ENCODE measurements at regions not wholly inside any gene's neighbourhood (a gene's known extent, or its start where the extent isn't known, plus 50 kb on each side); places are given as distances from the start of the nearest gene placed in this dataset.
"Not testable (repeated sequence)": the region's sequence is repeated elsewhere in the genome, so short reads cannot be mapped to it uniquely, and the experiment has no call there.

- DNase-seq (ENCODE audit: low read depth, low spot score): no peak
- in situ Hi-C loops (cut with HindIII; ENCODE audit: low pct_unique_long_range_greater_than_20kb, low sequenced_read_pairs): no loop called here
Measured at GRCh38 chr15:66993874-66994696, 71.3 kb upstream of the SMAD3 start.

GRCh38 chr15:66994927-66995656 is 70.3 kb upstream of the SMAD3 start:
- in situ Hi-C loops (cut with HindIII; ENCODE audit: low pct_unique_long_range_greater_than_20kb, low sequenced_read_pairs): no loop called here
- no peak for DNase-seq (ENCODE audit: low read depth, low spot score)

GRCh38 chr15:66996094-66996493 is 69.3 kb upstream of the SMAD3 start:
- in situ Hi-C loops (cut with HindIII; ENCODE audit: low pct_unique_long_range_greater_than_20kb, low sequenced_read_pairs): no loop called here
- DNase-seq (ENCODE audit: low read depth, low spot score): no peak

- DNase-seq (ENCODE audit: low read depth, low spot score): no peak
- in situ Hi-C loops (cut with HindIII; ENCODE audit: low pct_unique_long_range_greater_than_20kb, low sequenced_read_pairs): no loop called here
Measured at GRCh38 chr15:66997212-66997611, 68.2 kb upstream of the SMAD3 start.

- DNase-seq (ENCODE audit: low read depth, low spot score); in situ Hi-C loops (cut with HindIII; ENCODE audit: low pct_unique_long_range_greater_than_20kb, low sequenced_read_pairs): not testable (repeated sequence)
Measured at GRCh38 chr15:66998234-66998633, 67.2 kb upstream of the SMAD3 start.

GRCh38 chr15:66999046-66999968 is 66.1 kb upstream of the SMAD3 start:
- in situ Hi-C loops (cut with HindIII; ENCODE audit: low pct_unique_long_range_greater_than_20kb, low sequenced_read_pairs): no loop called here

GRCh38 chr15:67000896-67001295 is 64.5 kb upstream of the SMAD3 start:
- DNase-seq (ENCODE audit: low read depth, low spot score): no peak
- in situ Hi-C loops (cut with HindIII; ENCODE audit: low pct_unique_long_range_greater_than_20kb, low sequenced_read_pairs): no loop called here

More at GRCh38 chr15:66999046-66999968, 66.1 kb upstream of the SMAD3 start:
- peak; percentile 41 for DNase-seq (ENCODE audit: low read depth, low spot score)

GRCh38 chr15:67002368-67002767 is 63.0 kb upstream of the SMAD3 start:
- DNase-seq (ENCODE audit: low read depth, low spot score): no peak
- in situ Hi-C loops (cut with HindIII; ENCODE audit: low pct_unique_long_range_greater_than_20kb, low sequenced_read_pairs): no loop called here

GRCh38 chr15:67003586-67003985 is 61.8 kb upstream of the SMAD3 start:
- in situ Hi-C loops (cut with HindIII; ENCODE audit: low pct_unique_long_range_greater_than_20kb, low sequenced_read_pairs): no loop called here
- peak; percentile 55 for DNase-seq (ENCODE audit: low read depth, low spot score)

- in situ Hi-C loops (cut with HindIII; ENCODE audit: low pct_unique_long_range_greater_than_20kb, low sequenced_read_pairs): no loop called here
Measured at GRCh38 chr15:67004142-67004541, 61.3 kb upstream of the SMAD3 start.

GRCh38 chr15:67005294-67005996 is 60.0 kb upstream of the SMAD3 start:
- no peak for DNase-seq (ENCODE audit: low read depth, low spot score)
- in situ Hi-C loops (cut with HindIII; ENCODE audit: low pct_unique_long_range_greater_than_20kb, low sequenced_read_pairs): no loop called here

More at GRCh38 chr15:67004142-67004541, 61.3 kb upstream of the SMAD3 start:
- no peak for DNase-seq (ENCODE audit: low read depth, low spot score)

GRCh38 chr15:67006083-67007065 is 59.0 kb upstream of the SMAD3 start:
- in situ Hi-C loops (cut with HindIII; ENCODE audit: low pct_unique_long_range_greater_than_20kb, low sequenced_read_pairs): no loop called here
- DNase-seq (ENCODE audit: low read depth, low spot score): no peak

- DNase-seq (ENCODE audit: low read depth, low spot score): no peak
- in situ Hi-C loops (cut with HindIII; ENCODE audit: low pct_unique_long_range_greater_than_20kb, low sequenced_read_pairs): no loop called here
Measured at GRCh38 chr15:67009576-67010569, 55.5 kb upstream of the SMAD3 start.

- in situ Hi-C loops (cut with HindIII; ENCODE audit: low pct_unique_long_range_greater_than_20kb, low sequenced_read_pairs): no loop called here
- no peak for DNase-seq (ENCODE audit: low read depth, low spot score)
Measured at GRCh38 chr15:67010898-67011616, 54.3 kb upstream of the SMAD3 start.

GRCh38 chr15:67011617-67012005 is 53.8 kb upstream of the SMAD3 start:
- in situ Hi-C loops (cut with HindIII; ENCODE audit: low pct_unique_long_range_greater_than_20kb, low sequenced_read_pairs): no loop called here
- DNase-seq (ENCODE audit: low read depth, low spot score): no peak

Data from SK-MEL-5 (cell line).